GM12878 (cell line): ENCODE measurements at regions not wholly inside any gene's neighbourhood (a gene's known extent, or its start where the extent isn't known, plus 50 kb on each side); places are given as distances from the start of the nearest gene placed in this dataset.

Experiments
- CTCF ChIP-seq, 3 experiments: IDR thresholded peaks in 2 of 3; conservative IDR thresholded peaks in 1 of 3; 2 replicates each; pipeline ENCODE4 v1.5.1; 2011; ENCODE audit warnings: low read depth in 3 of 3, low read length in 3 of 3, mild to moderate bottlenecking in 3 of 3, control low read depth in 2 of 3, moderate library complexity in 2 of 3, inconsistent platforms in 1 of 3, mixed read lengths in 1 of 3; ENCODE audit not compliant: control insufficient read depth in 2 of 3, insufficient read depth in 1 of 3; ENCODE audit errors: extremely low read depth in 1 of 3
- CUX1 ChIP-seq: IDR thresholded peaks from 2 replicates; pipeline ENCODE4 v1.6.1; 2012; ENCODE audit warnings: improper control_type of control experiment, low read depth, low read length; ENCODE audit not compliant: insufficient replicate concordance
- SIX5 ChIP-seq: IDR thresholded peaks from 2 replicates; pipeline ENCODE4 v1.6.1; 2011; ENCODE audit warnings: mild to moderate bottlenecking, low read depth, low read length, moderate library complexity; ENCODE audit not compliant: severe bottlenecking
- SKIL ChIP-seq: fragments of 450-650 bp; IDR thresholded peaks from 2 replicates; pipeline ENCODE4 v1.6.1; 2017; ENCODE audit warnings: mild to moderate bottlenecking, low read depth, inconsistent platforms; ENCODE audit not compliant: poor library complexity, severe bottlenecking
- SMARCA5 ChIP-seq: fragments of 450-650 bp; IDR thresholded peaks from 2 replicates; pipeline ENCODE4 v1.6.1; 2017; ENCODE audit warnings: mild to moderate bottlenecking

GRCh38 chr10:85225311-85225710, 896.9 kb downstream of the CCSER2 start (continued):
- no peak for TF ChIP-seq CUX1
- TF ChIP-seq SKIL: no peak
- TF ChIP-seq SIX5: no peak
- TF ChIP-seq SMARCA5: no peak
- TF ChIP-seq CTCF (IDR thresholded peaks at IDR 0.05 in 2 of 3, conservative IDR thresholded peaks at IDR 0.05 in 1 of 3; ENCODE audit: control insufficient read depth in 2 of 3, extremely low read depth in 1 of 3, insufficient read depth in 1 of 3, low read depth in 3 of 3, low read length in 3 of 3): no peak
